A673 (cell line): ENCODE measurements at regions not wholly inside any gene's neighbourhood (a gene's known extent, or its start where the extent isn't known, plus 50 kb on each side); places are given as distances from the start of the nearest gene placed in this dataset.

Source experiments
- BruUV-seq: library from RNA; stranded (reverse); fragments of 400-500 nt; replicated peaks from 2 replicates; lab custom pipeline; 2021; lab: Mats Ljungman, UMichigan
- CTCF ChIA-PET: fragments of 300-600 bp; sonication (Branson Sonifier 250); formaldehyde crosslinking; loops from one replicate; lab custom pipeline; 2022; ENCODE audit warnings: antibody characterized with exemption; lab: Charles Lee
- POLR2A ChIA-PET: fragments of 300-600 bp; sonication (Branson Sonifier 250); formaldehyde crosslinking; loops from one replicate; lab custom pipeline; 2022; ENCODE audit warnings: antibody characterized with exemption; ENCODE audit not compliant: low non-redundant PET; lab: Charles Lee
- DNase-seq: peaks from one replicate; pipeline ENCODE4 v3.0.0-alpha.2; 2015; ENCODE audit warnings: low spot score
- H3K27ac ChIP-seq: fragments of 200-600 bp; sonication (generic); 2 replicates; pipeline ENCODE4 v1.5.1; 2016; ENCODE audit warnings: mixed run types, low read depth, mild to moderate bottlenecking, mixed read lengths, antibody characterized with exemption, low read length; ENCODE audit not compliant: poor library complexity, severe bottlenecking
- H3K27me3 ChIP-seq: fragments of 200-600 bp; sonication (generic); replicated peaks from 2 replicates; pipeline ENCODE4 v1.6.1; 2017; ENCODE audit warnings: mixed run types, low read depth, mild to moderate bottlenecking, mixed read lengths, antibody characterized with exemption, low read length; ENCODE audit not compliant: insufficient read depth, poor library complexity
- H3K36me3 ChIP-seq: fragments of 200-600 bp; sonication (generic); 2 replicates; pipeline ENCODE4 v1.6.1; 2016; ENCODE audit warnings: mixed run types, mild to moderate bottlenecking, mixed read lengths, antibody characterized with exemption, low read length; ENCODE audit not compliant: insufficient read depth, poor library complexity, severe bottlenecking
- H3K4me1 ChIP-seq: fragments of 200-600 bp; sonication (generic); 2 replicates; pipeline ENCODE4 v1.6.1; 2017; ENCODE audit warnings: mixed run types, mild to moderate bottlenecking, mixed read lengths, antibody characterized with exemption, low read length; ENCODE audit not compliant: insufficient read depth, poor library complexity, severe bottlenecking
- H3K4me3 ChIP-seq: fragments of 200-600 bp; sonication (generic); 2 replicates; pipeline ENCODE4 v1.5.1; 2016; ENCODE audit warnings: low read depth, mixed run types, mild to moderate bottlenecking, mixed read lengths, low read length; ENCODE audit not compliant: poor library complexity, severe bottlenecking
- H3K9me3 ChIP-seq: fragments of 200-600 bp; sonication (generic); 2 replicates; pipeline ENCODE4 v1.6.1; 2016; ENCODE audit warnings: mixed run types, low read depth, mild to moderate bottlenecking, mixed read lengths, antibody characterized with exemption, low read length; ENCODE audit not compliant: poor library complexity, severe bottlenecking
- CTCF ChIP-seq: fragments of 300-800, 200-600 bp; sonication (generic); conservative IDR thresholded peaks from 2 replicates; pipeline ENCODE4 v1.5.1; 2017; ENCODE audit warnings: low read depth, mild to moderate bottlenecking, antibody characterized with exemption, low read length, moderate library complexity, mixed read lengths
- EZH2 ChIP-seq: fragments of 200-600 bp; sonication (generic); IDR thresholded peaks from 2 replicates; pipeline ENCODE4 v1.6.1; 2017; ENCODE audit warnings: borderline replicate concordance, low read depth, mild to moderate bottlenecking, mixed read lengths, antibody characterized with exemption, low read length; ENCODE audit not compliant: poor library complexity, severe bottlenecking
- intact Hi-C: fragments of 100-400 bp; cut with micrococcal nuclease; formaldehyde crosslinking; loops from one replicate; pipeline ENCODE4 v1.10.0; 2022; ENCODE audit not compliant: unreplicated experiment

GRCh38 chr1:188423073-188423472, 1594.3 kb downstream of the PLA2G4A start:
- Histone ChIP-seq H3K4me1 (peaks cover 9% of the 10 kb centered on the region), H3K9me3 (no peaks in the 10 kb centered on the region), H3K27ac (no peak overlapping the region), H3K27me3 (no peaks in the 10 kb centered on the region), H3K4me3 (no peak overlapping the region), H3K36me3 (no peaks in the 10 kb centered on the region)
- TF ChIP-seq CTCF = no peak
- no peak for TF ChIP-seq EZH2
- no peak for DNase-seq
- BruUV-seq = no TSS peak
- POLR2A ChIA-PET = no interaction called here
- CTCF ChIA-PET = no interaction called here
- intact Hi-C loops = no loop called here

DNA sequence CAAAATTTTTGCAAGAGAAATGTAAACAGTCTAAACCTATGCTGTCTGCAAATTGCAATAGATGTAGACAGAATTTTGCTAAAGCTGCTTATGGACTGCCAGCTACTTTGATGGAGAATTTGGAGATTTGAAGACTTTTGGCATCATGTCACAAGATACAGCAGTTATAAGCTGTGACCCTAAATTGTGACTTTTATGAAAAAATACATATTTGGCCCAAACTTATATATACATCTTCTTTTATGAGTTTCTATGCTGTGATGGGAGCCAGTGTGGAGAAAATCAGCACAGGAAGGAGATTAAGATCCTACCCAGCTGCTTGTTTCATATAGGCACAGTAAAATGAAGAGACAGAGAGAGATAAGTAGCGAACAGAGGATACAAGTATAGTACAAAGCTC, 1595.4 kb downstream of the PLA2G4A start:
- intact Hi-C loops = no loop called here
- Histone ChIP-seq H3K36me3 (no peaks in the 10 kb centered on the region), H3K4me3 (no peak overlapping the region), H3K4me1 (peaks cover 9% of the 10 kb centered on the region), H3K9me3 (no peaks in the 10 kb centered on the region), H3K27ac (no peak overlapping the region), H3K27me3 (no peaks in the 10 kb centered on the region)
- POLR2A ChIA-PET = no interaction called here
- CTCF ChIA-PET = no interaction called here
- no peak for DNase-seq
- no peak for TF ChIP-seq EZH2
- TF ChIP-seq CTCF = no peak
- no TSS peak for BruUV-seq

DNA sequence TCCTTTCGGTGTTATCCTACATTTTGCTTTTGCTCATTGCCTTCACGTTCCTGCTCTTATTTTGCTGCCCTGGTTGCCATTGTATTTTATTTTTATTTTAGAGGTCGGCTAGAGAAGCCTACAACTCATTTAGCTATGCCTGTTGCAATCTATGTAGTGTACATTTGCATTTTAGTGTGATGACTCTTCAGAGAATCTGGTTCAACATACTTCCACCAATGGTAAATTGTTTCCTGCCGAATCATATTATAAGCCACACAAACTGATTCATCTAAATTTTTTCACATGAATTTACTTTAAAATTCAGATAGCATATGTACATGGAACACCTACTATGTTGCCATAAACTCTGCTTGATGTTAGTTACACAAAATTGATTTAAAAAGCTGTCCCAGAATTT, 1596.9 kb downstream of the PLA2G4A start:
- CTCF ChIA-PET = no interaction called here

More for the DNA sequence above, 1596.9 kb downstream of the PLA2G4A start:
- no peaks in the 10 kb centered on the region for H3K9me3 ChIP-seq
- H3K4me1 ChIP-seq = peaks cover 9% of the 10 kb centered on the region
- no peak for DNase-seq
- no peak overlapping the region for H3K4me3 ChIP-seq
- H3K36me3 ChIP-seq = no peaks in the 10 kb centered on the region
- BruUV-seq = no TSS peak
- POLR2A ChIA-PET = no interaction called here
- H3K27me3 ChIP-seq = no peaks in the 10 kb centered on the region
- intact Hi-C loops = no loop called here
- H3K27ac ChIP-seq = no peak overlapping the region
- TF ChIP-seq CTCF = no peak
- no peak for TF ChIP-seq EZH2
